GM12864 (cell line): ENCODE measurements at regions not wholly inside any gene's neighbourhood (a gene's known extent, or its start where the extent isn't known, plus 50 kb on each side); places are given as distances from the start of the nearest gene placed in this dataset.

Source experiments
- DNase-seq: peaks from one replicate; pipeline ENCODE4 v3.0.0-alpha.2; 2011; ENCODE audit warnings: low read depth
- H3K4me3 ChIP-seq: 2 replicates; pipeline ENCODE4 v1.5.1; 2011; ENCODE audit warnings: mild to moderate bottlenecking, low read depth, low read length, control low read depth
- CTCF ChIP-seq: IDR thresholded peaks from 2 replicates; pipeline ENCODE4 v1.5.1; 2011; ENCODE audit warnings: low read depth, mild to moderate bottlenecking, moderate library complexity, low read length, control low read depth, inconsistent platforms; ENCODE audit errors: missing control alignments

- DNase-seq, result no peak
- H3K4me3 ChIP-seq, result no peak overlapping the region
- no peak for TF ChIP-seq CTCF
Observed at GRCh38 chr3:3307491-3307890, 128.0 kb upstream of the CRBN start.

GRCh38 chr3:3305841-3306240 is 126.3 kb upstream of the CRBN start:
- no peak for TF ChIP-seq CTCF

GRCh38 chr3:3305084-3305483 is 125.6 kb upstream of the CRBN start:
- no peak for DNase-seq
- TF ChIP-seq CTCF, result no peak
- H3K4me3 ChIP-seq, result no peak overlapping the region

More at GRCh38 chr3:3305841-3306240, 126.3 kb upstream of the CRBN start:
- DNase-seq, result no peak
- H3K4me3 ChIP-seq, result no peak overlapping the region

- no peak overlapping the region for H3K4me3 ChIP-seq
- no peak for TF ChIP-seq CTCF
- DNase-seq, result no peak
Observed at GRCh38 chr3:3303636-3304035, 124.1 kb upstream of the CRBN start.

- TF ChIP-seq CTCF, result no peak
- no peak for DNase-seq
- H3K4me3 ChIP-seq, result no peak overlapping the region
Observed at GRCh38 chr3:3302964-3303363, 123.5 kb upstream of the CRBN start.

GRCh38 chr3:3301476-3301875 is 122.0 kb upstream of the CRBN start:
- TF ChIP-seq CTCF, result no peak
- no peak overlapping the region for H3K4me3 ChIP-seq
- DNase-seq, result no peak

- no peak for TF ChIP-seq CTCF
- DNase-seq, result no peak
- H3K4me3 ChIP-seq, result no peak overlapping the region
Observed at GRCh38 chr3:3296979-3297381, 117.5 kb upstream of the CRBN start.
